GM23338 (cell line): ENCODE measurements at regions not wholly inside any gene's neighbourhood (a gene's known extent, or its start where the extent isn't known, plus 50 kb on each side); places are given as distances from the start of the nearest gene placed in this dataset.

Experiments used
- ATAC-seq: fragments of 200-7000 bp; cut with Tn5 transposase; 3 replicates; pipeline ENCODE4 v1.9.1; 2020
- DNase-seq: peaks from one replicate; pipeline ENCODE4 v3.0.0-alpha.2; 2015; ENCODE audit warnings: low spot score
- H2AFZ ChIP-seq: fragments of 200-600 bp; sonication (generic); 2 replicates; pipeline ENCODE4 v1.8.0; 2016; ENCODE audit warnings: antibody characterized with exemption, mild to moderate bottlenecking, moderate library complexity
- H3F3A ChIP-seq: fragments of 200-600 bp; sonication (generic); replicated peaks from 2 replicates; pipeline ENCODE4 v1.8.0; 2017; ENCODE audit warnings: antibody characterized with exemption, mixed run types, low read depth
- H3K27ac ChIP-seq: fragments of 200-600 bp; sonication (generic); 2 replicates; pipeline ENCODE4 v1.6.1; 2016; ENCODE audit warnings: low read depth
- H3K27me3 ChIP-seq: fragments of 200-600 bp; sonication (generic); 2 replicates; pipeline ENCODE4 v1.8.0; 2016; ENCODE audit warnings: mild to moderate bottlenecking, mixed run types, moderate library complexity; ENCODE audit not compliant: insufficient read depth
- H3K36me3 ChIP-seq: fragments of 200-600 bp; sonication (generic); 2 replicates; pipeline ENCODE4 v1.8.0; 2016; ENCODE audit warnings: mild to moderate bottlenecking; ENCODE audit not compliant: insufficient read depth
- H3K4me1 ChIP-seq: fragments of 200-600 bp; sonication (generic); 2 replicates; pipeline ENCODE4 v1.8.0; 2016; ENCODE audit warnings: mild to moderate bottlenecking, moderate library complexity; ENCODE audit not compliant: insufficient read depth
- H3K4me2 ChIP-seq: fragments of 200-600 bp; sonication (generic); 2 replicates; pipeline ENCODE4 v1.7.1; 2017; ENCODE audit warnings: mixed run types
- H3K4me3 ChIP-seq: fragments of 200-600 bp; sonication (generic); 2 replicates; pipeline ENCODE4 v1.6.1; 2016; ENCODE audit warnings: mixed run types
- H3K79me2 ChIP-seq: fragments of 200-600 bp; sonication (generic); replicated peaks from 2 replicates; pipeline ENCODE4 v1.8.0; 2017; ENCODE audit warnings: mild to moderate bottlenecking; ENCODE audit not compliant: insufficient read depth
- H3K9me2 ChIP-seq: fragments of 200-600 bp; sonication (generic); 2 replicates; pipeline ENCODE4 v1.8.0; 2017; ENCODE audit not compliant: insufficient read depth
- H4K20me1 ChIP-seq: fragments of 200-600 bp; sonication (generic); replicated peaks from 2 replicates; pipeline ENCODE4 v1.8.0; 2017; ENCODE audit warnings: mild to moderate bottlenecking; ENCODE audit not compliant: insufficient read depth
- H3K27ac Mint-ChIP-seq: 2 replicates; pipeline ENCODE4 v1.8.0; 2020; ENCODE audit warnings: inconsistent platforms, mild to moderate bottlenecking, moderate library complexity, mixed read lengths
- H3K27me3 Mint-ChIP-seq: 3 replicates; pipeline ENCODE4 v1.8.0; 2022; ENCODE audit warnings: low read depth, mild to moderate bottlenecking, moderate library complexity, mixed read lengths, inconsistent platforms; ENCODE audit not compliant: insufficient read depth, poor library complexity
- H3K36me3 Mint-ChIP-seq: 3 replicates; pipeline ENCODE4 v1.8.0; 2021; ENCODE audit warnings: low read depth, mild to moderate bottlenecking, inconsistent platforms, moderate library complexity, mixed read lengths
- H3K4me1 Mint-ChIP-seq: 3 replicates; pipeline ENCODE4 v1.8.0; 2020; ENCODE audit warnings: mild to moderate bottlenecking, inconsistent platforms, mixed read lengths
- H3K4me3 Mint-ChIP-seq: 3 replicates; pipeline ENCODE4 v1.8.0; 2021; ENCODE audit warnings: moderate library complexity, mild to moderate bottlenecking, inconsistent platforms, mixed read lengths
- H3K9me3 Mint-ChIP-seq: 3 replicates; pipeline ENCODE4 v1.8.0; 2020; ENCODE audit warnings: moderate library complexity, mild to moderate bottlenecking, inconsistent platforms, mixed read lengths
- CREB1 ChIP-seq: fragments of 250-450 bp; sonication (Bioruptor Pico); IDR thresholded peaks from 2 replicates; pipeline ENCODE4 v1.5.0; 2020; ENCODE audit warnings: low read depth, mild to moderate bottlenecking, moderate library complexity
- ETS1 ChIP-seq: IDR thresholded peaks from 2 replicates; pipeline ENCODE4 v1.6.1; 2016; ENCODE audit warnings: antibody characterized with exemption
- EZH2 ChIP-seq: fragments of 200-600 bp; sonication (generic); IDR thresholded peaks from one replicate; pipeline ENCODE4 v1.8.0; 2017; ENCODE audit warnings: antibody characterized with exemption, mild to moderate bottlenecking, low read depth; ENCODE audit not compliant: unreplicated experiment
- EZH2phosphoT487 ChIP-seq: fragments of 200-600 bp; sonication (generic); IDR thresholded peaks from one replicate; pipeline ENCODE4 v1.8.1; 2018; ENCODE audit warnings: antibody characterized with exemption; ENCODE audit not compliant: unreplicated experiment
- JUNB ChIP-seq: IDR thresholded peaks from one replicate; pipeline ENCODE4 v1.6.1; 2016; ENCODE audit warnings: antibody characterized with exemption; ENCODE audit not compliant: unreplicated experiment
- NANOG ChIP-seq: IDR thresholded peaks from 2 replicates; pipeline ENCODE4 v1.6.1; 2016; ENCODE audit warnings: antibody characterized with exemption, borderline replicate concordance
- POLR2AphosphoS5 ChIP-seq: IDR thresholded peaks from 2 replicates; pipeline ENCODE4 v1.6.1; 2016; ENCODE audit warnings: antibody characterized with exemption, low read depth
- ZNF114 ChIP-seq: fragments of 250-450 bp; sonication (Bioruptor Pico); IDR thresholded peaks from 2 replicates; pipeline ENCODE4 v1.5.0; 2020; ENCODE audit warnings: mild to moderate bottlenecking, moderate library complexity
- ZNF331 ChIP-seq: fragments of 250-450 bp; sonication (Bioruptor Pico); IDR thresholded peaks from 2 replicates; pipeline ENCODE4 v1.5.0; 2020; ENCODE audit warnings: low read depth, mild to moderate bottlenecking, moderate library complexity
- ZNF462 ChIP-seq: fragments of 250-450 bp; sonication (Bioruptor Pico); IDR thresholded peaks from 2 replicates; pipeline ENCODE4 v1.5.0; 2020; ENCODE audit warnings: mild to moderate bottlenecking, moderate library complexity
- TF ChIP-seq, protein P1 (sequence below): IDR thresholded peaks from one replicate; pipeline ENCODE4 v1.6.1; 2018; ENCODE audit warnings: antibody characterized with exemption; ENCODE audit not compliant: unreplicated experiment
- TF ChIP-seq, protein P2 (sequence below), 2 experiments: fragments of 200-600 bp in 1 of 2; sonication (generic) in 1 of 2; conservative IDR thresholded peaks; 2 replicates each; pipeline versions ENCODE4 v1.5.1 to v1.6.1; 2016 to 2017; ENCODE audit warnings: antibody characterized with exemption in 2 of 2, low read depth in 2 of 2, mild to moderate bottlenecking in 2 of 2, moderate library complexity in 1 of 2

DNA sequence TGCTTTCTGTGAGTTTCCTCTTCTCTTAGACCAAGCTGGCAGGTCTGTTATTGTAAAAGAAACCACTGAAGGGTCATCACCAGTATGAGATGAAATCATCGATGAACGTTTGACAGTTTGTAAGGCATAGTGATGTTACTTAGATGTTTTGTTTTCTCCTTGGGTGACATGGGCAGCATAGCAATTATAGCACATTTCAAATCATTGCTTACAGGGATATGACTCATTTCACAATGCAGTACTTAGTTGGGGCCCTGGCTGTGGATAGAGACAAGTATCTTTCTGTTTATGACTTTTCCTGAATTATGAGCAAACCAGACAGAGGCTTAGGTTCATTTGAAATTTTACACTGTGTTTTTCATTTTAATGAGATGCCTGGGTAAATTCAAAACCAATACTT, 313.0 kb downstream of the RWDD3 start:
- Histone ChIP-seq H3K79me2 (no peaks in the 10 kb centered on the region), H3K9me2 (no peaks in the 10 kb centered on the region; the same call in 1 of the 2 replicates), H3K4me2 (no peak overlapping the region), H3K4me3 (no peak overlapping the region), H3F3A (no peaks in the 10 kb centered on the region), H3K27ac (no peak overlapping the region), H3K4me1 (no peaks in the 10 kb centered on the region), H4K20me1 (no peaks in the 10 kb centered on the region), H3K27me3 (no peaks in the 10 kb centered on the region), H2AFZ (no peak overlapping the region), H3K36me3 (no peaks in the 10 kb centered on the region)
- Mint-ChIP-seq H3K4me1 (no peaks in the 10 kb centered on the region; the same call in 2 of the 3 replicates), H3K4me3 (no peak overlapping the region), H3K9me3 (no peaks in the 10 kb centered on the region), H3K27ac (no peak overlapping the region), H3K36me3 (no peaks in the 10 kb centered on the region), H3K27me3 (no peaks in the 10 kb centered on the region)
- TF ChIP-seq, protein P1, sequence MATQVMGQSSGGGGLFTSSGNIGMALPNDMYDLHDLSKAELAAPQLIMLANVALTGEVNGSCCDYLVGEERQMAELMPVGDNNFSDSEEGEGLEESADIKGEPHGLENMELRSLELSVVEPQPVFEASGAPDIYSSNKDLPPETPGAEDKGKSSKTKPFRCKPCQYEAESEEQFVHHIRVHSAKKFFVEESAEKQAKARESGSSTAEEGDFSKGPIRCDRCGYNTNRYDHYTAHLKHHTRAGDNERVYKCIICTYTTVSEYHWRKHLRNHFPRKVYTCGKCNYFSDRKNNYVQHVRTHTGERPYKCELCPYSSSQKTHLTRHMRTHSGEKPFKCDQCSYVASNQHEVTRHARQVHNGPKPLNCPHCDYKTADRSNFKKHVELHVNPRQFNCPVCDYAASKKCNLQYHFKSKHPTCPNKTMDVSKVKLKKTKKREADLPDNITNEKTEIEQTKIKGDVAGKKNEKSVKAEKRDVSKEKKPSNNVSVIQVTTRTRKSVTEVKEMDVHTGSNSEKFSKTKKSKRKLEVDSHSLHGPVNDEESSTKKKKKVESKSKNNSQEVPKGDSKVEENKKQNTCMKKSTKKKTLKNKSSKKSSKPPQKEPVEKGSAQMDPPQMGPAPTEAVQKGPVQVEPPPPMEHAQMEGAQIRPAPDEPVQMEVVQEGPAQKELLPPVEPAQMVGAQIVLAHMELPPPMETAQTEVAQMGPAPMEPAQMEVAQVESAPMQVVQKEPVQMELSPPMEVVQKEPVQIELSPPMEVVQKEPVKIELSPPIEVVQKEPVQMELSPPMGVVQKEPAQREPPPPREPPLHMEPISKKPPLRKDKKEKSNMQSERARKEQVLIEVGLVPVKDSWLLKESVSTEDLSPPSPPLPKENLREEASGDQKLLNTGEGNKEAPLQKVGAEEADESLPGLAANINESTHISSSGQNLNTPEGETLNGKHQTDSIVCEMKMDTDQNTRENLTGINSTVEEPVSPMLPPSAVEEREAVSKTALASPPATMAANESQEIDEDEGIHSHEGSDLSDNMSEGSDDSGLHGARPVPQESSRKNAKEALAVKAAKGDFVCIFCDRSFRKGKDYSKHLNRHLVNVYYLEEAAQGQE: no peak
- no peak for TF ChIP-seq ETS1
- no peak for TF ChIP-seq POLR2AphosphoS5
- no peak for TF ChIP-seq ZNF462 (CRISPR knock-in tag)
- no peak for TF ChIP-seq NANOG
- no peak for TF ChIP-seq EZH2phosphoT487
- TF ChIP-seq EZH2: no peak
- TF ChIP-seq CREB1 (CRISPR knock-in tag): no peak
- TF ChIP-seq, protein P2, sequence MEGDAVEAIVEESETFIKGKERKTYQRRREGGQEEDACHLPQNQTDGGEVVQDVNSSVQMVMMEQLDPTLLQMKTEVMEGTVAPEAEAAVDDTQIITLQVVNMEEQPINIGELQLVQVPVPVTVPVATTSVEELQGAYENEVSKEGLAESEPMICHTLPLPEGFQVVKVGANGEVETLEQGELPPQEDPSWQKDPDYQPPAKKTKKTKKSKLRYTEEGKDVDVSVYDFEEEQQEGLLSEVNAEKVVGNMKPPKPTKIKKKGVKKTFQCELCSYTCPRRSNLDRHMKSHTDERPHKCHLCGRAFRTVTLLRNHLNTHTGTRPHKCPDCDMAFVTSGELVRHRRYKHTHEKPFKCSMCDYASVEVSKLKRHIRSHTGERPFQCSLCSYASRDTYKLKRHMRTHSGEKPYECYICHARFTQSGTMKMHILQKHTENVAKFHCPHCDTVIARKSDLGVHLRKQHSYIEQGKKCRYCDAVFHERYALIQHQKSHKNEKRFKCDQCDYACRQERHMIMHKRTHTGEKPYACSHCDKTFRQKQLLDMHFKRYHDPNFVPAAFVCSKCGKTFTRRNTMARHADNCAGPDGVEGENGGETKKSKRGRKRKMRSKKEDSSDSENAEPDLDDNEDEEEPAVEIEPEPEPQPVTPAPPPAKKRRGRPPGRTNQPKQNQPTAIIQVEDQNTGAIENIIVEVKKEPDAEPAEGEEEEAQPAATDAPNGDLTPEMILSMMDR (conservative IDR thresholded peaks at IDR 0.05; ENCODE audit: low read depth in 2 of 2): no peak
- TF ChIP-seq ZNF331: no peak
- TF ChIP-seq ZNF114 (CRISPR knock-in tag): no peak
- TF ChIP-seq JUNB: no peak
- no peak for DNase-seq
- ATAC-seq: no peak
